ENCODE measurements at regions not wholly inside any gene's neighbourhood (a gene's known extent, or its start where the extent isn't known, plus 50 kb on each side); places are given as distances from the start of the nearest gene placed in this dataset.

DNA sequence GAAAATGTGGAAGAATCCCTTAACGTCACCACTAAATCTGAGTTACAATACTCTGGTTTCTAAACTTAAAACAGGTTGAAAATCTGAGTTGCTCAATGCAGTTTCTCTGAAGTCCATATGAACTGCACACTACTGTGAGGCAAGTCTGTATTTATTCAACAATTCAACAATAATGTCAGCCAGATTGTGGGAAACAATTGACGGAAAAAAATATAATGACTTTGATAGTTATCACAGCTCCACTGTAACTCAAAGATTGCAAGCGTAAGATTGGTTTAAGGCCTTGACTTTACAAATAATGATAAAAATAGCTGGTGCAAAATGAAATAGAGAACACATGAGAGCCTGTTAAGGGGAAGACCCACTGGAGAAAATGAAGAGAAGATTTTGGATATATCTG is 219.4 kb upstream of the CCDC150 start:
- Histone ChIP-seq H3K23ac (ENCODE audit: insufficient read length, low read depth, low read length) (no peak overlapping the region), H3K27ac (ENCODE audit: insufficient read length, low read depth, low read length) (no peak overlapping the region), H3K4me2 (ENCODE audit: insufficient read depth, insufficient read length, low read length) (no peak overlapping the region), H4K8ac (replicated peaks; ENCODE audit: insufficient read length, low read depth, low read length) (no peak overlapping the region), H4K5ac (ENCODE audit: insufficient read length, low read depth, low read length) (no peak overlapping the region), H3T11ph (ENCODE audit: low read length) (no peak overlapping the region), H2AK5ac (ENCODE audit: insufficient read length, low read length) (no peak overlapping the region), H3K27me3 (ENCODE audit: insufficient read depth, low read length) (no peaks in the 10 kb centered on the region), H3K14ac (ENCODE audit: insufficient read depth, low read length) (no peak overlapping the region), H2BK120ac (ENCODE audit: low read depth, low read length, poor library complexity, severe bottlenecking) (no peak overlapping the region), H3K4ac (ENCODE audit: low read depth, low read length) (no peak overlapping the region), H4K91ac (ENCODE audit: insufficient read length, low read depth, low read length) (no peak overlapping the region), H2BK12ac (ENCODE audit: insufficient read length, low read depth, low read length) (no peak overlapping the region), H2BK5ac (ENCODE audit: insufficient read length, low read length) (no peak overlapping the region), H2BK15ac (ENCODE audit: low read depth, low read length) (no peak overlapping the region), H3K56ac (ENCODE audit: insufficient read length, low read depth, low read length) (no peak overlapping the region), H3K79me2 (ENCODE audit: insufficient read depth, low read length) (no peaks in the 10 kb centered on the region), H3K9ac (ENCODE audit: extremely low read depth, insufficient read length, low read length) (no peak overlapping the region), H3K9me3 (ENCODE audit: control insufficient read depth, low read depth, low read length) (no peaks in the 10 kb centered on the region), H3K79me1 (ENCODE audit: insufficient read depth, low read depth, low read length, poor library complexity, severe bottlenecking) (no peaks in the 10 kb centered on the region), H3K4me1 (ENCODE audit: insufficient read depth, low read length) (no peaks in the 10 kb centered on the region), H4K20me1 (ENCODE audit: control insufficient read depth, insufficient read depth, insufficient read length) (no peaks in the 10 kb centered on the region), H2BK20ac (ENCODE audit: low read depth, low read length, poor library complexity, severe bottlenecking) (no peak overlapping the region), H3K18ac (ENCODE audit: insufficient read length, low read depth, low read length) (no peak overlapping the region), H3K23me2 (ENCODE audit: insufficient read length, low read depth, low read length, poor library complexity, severe bottlenecking) (no peaks in the 10 kb centered on the region), H2AFZ (ENCODE audit: low read length) (no peak overlapping the region)
- no peaks in the 10 kb centered on the region for H3K36me3 Mint-ChIP-seq (ENCODE audit: insufficient read depth in 1 of 3, low read depth in 3 of 3)
- no peaks in the 10 kb centered on the region for H3K9me3 Mint-ChIP-seq
- H3K27ac Mint-ChIP-seq, result no peak overlapping the region
- WGBS (ENCODE audit: extremely low coverage, insufficient read length, low lambda C conversion rate), result no CpG with 5 or more reads among the region's 3 CpGs
- no peaks in the 10 kb centered on the region for H3K4me1 Mint-ChIP-seq
- H3K4me3 Mint-ChIP-seq, result no peak overlapping the region
- no peak for DNase-seq
- TF ChIP-seq, protein P1, sequence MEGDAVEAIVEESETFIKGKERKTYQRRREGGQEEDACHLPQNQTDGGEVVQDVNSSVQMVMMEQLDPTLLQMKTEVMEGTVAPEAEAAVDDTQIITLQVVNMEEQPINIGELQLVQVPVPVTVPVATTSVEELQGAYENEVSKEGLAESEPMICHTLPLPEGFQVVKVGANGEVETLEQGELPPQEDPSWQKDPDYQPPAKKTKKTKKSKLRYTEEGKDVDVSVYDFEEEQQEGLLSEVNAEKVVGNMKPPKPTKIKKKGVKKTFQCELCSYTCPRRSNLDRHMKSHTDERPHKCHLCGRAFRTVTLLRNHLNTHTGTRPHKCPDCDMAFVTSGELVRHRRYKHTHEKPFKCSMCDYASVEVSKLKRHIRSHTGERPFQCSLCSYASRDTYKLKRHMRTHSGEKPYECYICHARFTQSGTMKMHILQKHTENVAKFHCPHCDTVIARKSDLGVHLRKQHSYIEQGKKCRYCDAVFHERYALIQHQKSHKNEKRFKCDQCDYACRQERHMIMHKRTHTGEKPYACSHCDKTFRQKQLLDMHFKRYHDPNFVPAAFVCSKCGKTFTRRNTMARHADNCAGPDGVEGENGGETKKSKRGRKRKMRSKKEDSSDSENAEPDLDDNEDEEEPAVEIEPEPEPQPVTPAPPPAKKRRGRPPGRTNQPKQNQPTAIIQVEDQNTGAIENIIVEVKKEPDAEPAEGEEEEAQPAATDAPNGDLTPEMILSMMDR (conservative IDR thresholded peaks at IDR 0.05), result no peak
- H3K27me3 Mint-ChIP-seq (ENCODE audit: low read depth), result no peaks in the 10 kb centered on the region

Data from H9 (cell line).